ENCODE measurements at regions not wholly inside any gene's neighbourhood (a gene's known extent, or its start where the extent isn't known, plus 50 kb on each side); places are given as distances from the start of the nearest gene placed in this dataset.

- TF ChIP-seq CTCF (IDR thresholded peaks at IDR 0.05; ENCODE audit: low read depth, low read length), result no peak
- Histone ChIP-seq H3K4me1 (no peaks in the 10 kb centered on the region), H3K36me3 (peaks cover 60% of the 10 kb centered on the region), H3K9me3 (no peaks in the 10 kb centered on the region), H3K4me3 (ENCODE audit: low read depth, low read length) (no peak overlapping the region), H3K27me3 (no peaks in the 10 kb centered on the region)
- DNase-seq, result no peak
Measured at GRCh38 chr19:5257155-5258045, 83.2 kb downstream of the PTPRS start.

- no peaks in the 10 kb centered on the region for H3K9me3 ChIP-seq
- peaks cover 53% of the 10 kb centered on the region for H3K36me3 ChIP-seq
- TF ChIP-seq CTCF (IDR thresholded peaks at IDR 0.05; ENCODE audit: low read depth, low read length), result no peak
- H3K4me1 ChIP-seq, result no peaks in the 10 kb centered on the region
- no peak for DNase-seq
- no peak overlapping the region for H3K4me3 ChIP-seq (ENCODE audit: low read depth, low read length)
- H3K27me3 ChIP-seq, result no peaks in the 10 kb centered on the region
Measured at GRCh38 chr19:5255602-5256231, 84.9 kb downstream of the PTPRS start.

- no peak overlapping the region for H3K4me3 ChIP-seq (ENCODE audit: low read depth, low read length)
- no peaks in the 10 kb centered on the region for H3K9me3 ChIP-seq
- no peak for DNase-seq
- no peaks in the 10 kb centered on the region for H3K4me1 ChIP-seq
- no peak for TF ChIP-seq CTCF (IDR thresholded peaks at IDR 0.05; ENCODE audit: low read depth, low read length)
- H3K36me3 ChIP-seq, result peaks cover 50% of the 10 kb centered on the region
- no peaks in the 10 kb centered on the region for H3K27me3 ChIP-seq
Measured at GRCh38 chr19:5254944-5255343, 85.7 kb downstream of the PTPRS start.

GRCh38 chr19:5254543-5254942, 86.1 kb downstream of the PTPRS start:
- Histone ChIP-seq H3K4me1 (no peaks in the 10 kb centered on the region), H3K9me3 (no peaks in the 10 kb centered on the region), H3K36me3 (peaks cover 51% of the 10 kb centered on the region), H3K4me3 (ENCODE audit: low read depth, low read length) (no peak overlapping the region), H3K27me3 (no peaks in the 10 kb centered on the region)
- DNase-seq, result no peak
- no peak for TF ChIP-seq CTCF (IDR thresholded peaks at IDR 0.05; ENCODE audit: low read depth, low read length)

GRCh38 chr19:5253406-5254110, 87.1 kb downstream of the PTPRS start:
- H3K27me3 ChIP-seq, result no peaks in the 10 kb centered on the region
- H3K9me3 ChIP-seq, result no peaks in the 10 kb centered on the region
- TF ChIP-seq CTCF (IDR thresholded peaks at IDR 0.05; ENCODE audit: low read depth, low read length), result no peak
- no peaks in the 10 kb centered on the region for H3K4me1 ChIP-seq
- DNase-seq, result no peak
- H3K36me3 ChIP-seq, result peaks cover 46% of the 10 kb centered on the region
- no peak overlapping the region for H3K4me3 ChIP-seq (ENCODE audit: low read depth, low read length)
